ENCODE measurements at regions not wholly inside any gene's neighbourhood (a gene's known extent, or its start where the extent isn't known, plus 50 kb on each side); places are given as distances from the start of the nearest gene placed in this dataset.

DNA sequence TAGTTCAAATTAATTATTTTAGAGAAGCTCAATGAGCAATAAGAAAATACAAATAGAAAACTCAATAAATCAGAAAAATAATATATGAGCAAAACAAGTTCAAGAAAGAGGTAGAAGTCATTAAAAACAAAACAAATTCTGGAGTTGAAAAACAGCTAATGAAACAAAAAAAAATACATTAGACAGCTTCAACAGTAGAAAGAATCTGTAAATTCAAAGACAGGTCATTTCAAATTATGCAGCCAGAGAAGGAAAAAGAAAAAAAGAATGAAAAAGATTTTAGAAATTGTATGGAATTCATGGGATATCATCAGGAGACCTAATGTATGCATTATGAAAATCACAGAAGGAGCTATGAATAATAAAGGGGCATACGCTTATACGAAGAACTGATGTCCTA is 795.3 kb upstream of the ADGRB3 start:
- H3K27me3 ChIP-seq (ENCODE audit: insufficient read depth, low read depth, severe bottlenecking) = no peaks in the 10 kb centered on the region
- no peak for DNase-seq
- TF ChIP-seq, protein P1, sequence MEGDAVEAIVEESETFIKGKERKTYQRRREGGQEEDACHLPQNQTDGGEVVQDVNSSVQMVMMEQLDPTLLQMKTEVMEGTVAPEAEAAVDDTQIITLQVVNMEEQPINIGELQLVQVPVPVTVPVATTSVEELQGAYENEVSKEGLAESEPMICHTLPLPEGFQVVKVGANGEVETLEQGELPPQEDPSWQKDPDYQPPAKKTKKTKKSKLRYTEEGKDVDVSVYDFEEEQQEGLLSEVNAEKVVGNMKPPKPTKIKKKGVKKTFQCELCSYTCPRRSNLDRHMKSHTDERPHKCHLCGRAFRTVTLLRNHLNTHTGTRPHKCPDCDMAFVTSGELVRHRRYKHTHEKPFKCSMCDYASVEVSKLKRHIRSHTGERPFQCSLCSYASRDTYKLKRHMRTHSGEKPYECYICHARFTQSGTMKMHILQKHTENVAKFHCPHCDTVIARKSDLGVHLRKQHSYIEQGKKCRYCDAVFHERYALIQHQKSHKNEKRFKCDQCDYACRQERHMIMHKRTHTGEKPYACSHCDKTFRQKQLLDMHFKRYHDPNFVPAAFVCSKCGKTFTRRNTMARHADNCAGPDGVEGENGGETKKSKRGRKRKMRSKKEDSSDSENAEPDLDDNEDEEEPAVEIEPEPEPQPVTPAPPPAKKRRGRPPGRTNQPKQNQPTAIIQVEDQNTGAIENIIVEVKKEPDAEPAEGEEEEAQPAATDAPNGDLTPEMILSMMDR (IDR thresholded peaks at IDR 0.05; ENCODE audit: low read depth, low read length) = no peak
- H3K36me3 ChIP-seq = no peaks in the 10 kb centered on the region
- no peaks in the 10 kb centered on the region for H3K9me3 ChIP-seq (ENCODE audit: severe bottlenecking)
- H3K4me3 ChIP-seq (ENCODE audit: low read depth, low read length) = no peak overlapping the region
- no peak overlapping the region for H3K27ac ChIP-seq

DNA sequence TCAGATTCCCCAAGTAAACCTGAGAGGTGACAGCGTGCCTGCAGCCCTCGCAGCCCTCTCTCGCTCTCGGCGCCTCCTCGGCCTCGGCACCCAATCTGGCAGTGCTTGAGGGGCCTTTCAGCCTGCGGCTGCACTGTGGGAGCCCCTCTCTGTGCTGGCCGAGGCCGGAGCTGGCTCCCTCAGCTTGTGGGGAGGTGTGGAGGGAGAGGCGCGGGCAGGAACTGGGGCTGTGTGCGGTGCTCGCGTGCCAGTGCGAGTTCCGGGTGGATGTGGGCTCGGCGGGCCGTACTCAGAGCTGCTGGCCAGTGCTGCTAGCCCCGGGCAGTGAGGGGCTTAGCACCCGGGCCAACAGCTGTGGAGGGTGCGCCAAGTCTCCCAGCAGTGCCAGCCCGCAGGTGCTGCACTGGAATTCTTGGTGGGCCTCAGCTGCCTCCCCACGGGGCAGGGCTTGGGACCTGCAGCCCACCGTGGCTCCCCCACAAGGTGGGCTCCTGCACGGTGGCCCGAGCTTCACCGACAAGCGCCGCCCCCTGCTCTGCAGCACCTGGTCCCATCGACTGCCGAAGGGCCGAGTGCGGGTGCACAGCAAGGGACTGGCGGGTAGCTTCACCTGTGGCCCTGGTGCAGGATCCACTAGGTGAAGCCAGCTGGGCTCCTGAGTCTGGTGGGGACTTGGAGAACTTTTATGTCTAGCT is 809.7 kb upstream of the ADGRB3 start:
- H3K9me3 ChIP-seq (ENCODE audit: severe bottlenecking) = no peaks in the 10 kb centered on the region
- H3K36me3 ChIP-seq = no peaks in the 10 kb centered on the region
- TF ChIP-seq, protein P1 (IDR thresholded peaks at IDR 0.05; ENCODE audit: low read depth, low read length) = no peak
- no peaks in the 10 kb centered on the region for H3K27me3 ChIP-seq (ENCODE audit: insufficient read depth, low read depth, severe bottlenecking)
- no peak overlapping the region for H3K27ac ChIP-seq
- no peak overlapping the region for H3K4me3 ChIP-seq (ENCODE audit: low read depth, low read length)
- no peak for DNase-seq

DNA sequence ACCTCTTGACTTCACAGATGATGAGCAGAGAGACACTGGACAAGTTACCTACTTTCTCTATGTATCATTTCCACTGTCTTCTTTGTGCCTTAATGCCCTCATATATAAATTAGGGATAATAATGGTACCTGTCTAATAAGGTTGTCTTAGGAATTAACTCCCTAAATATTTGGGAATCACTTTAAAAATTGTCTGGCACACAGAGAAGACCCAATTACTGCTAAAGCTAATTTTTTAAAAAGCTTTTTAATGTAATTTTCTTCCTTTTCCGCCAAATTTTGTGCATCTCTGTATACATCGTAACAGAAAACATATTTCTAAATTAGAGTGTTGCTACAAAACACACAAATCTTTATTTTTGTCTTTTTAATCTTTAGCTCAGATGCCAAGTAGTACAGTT is 816.8 kb upstream of the ADGRB3 start:
- Histone ChIP-seq H3K36me3 (no peaks in the 10 kb centered on the region), H3K9me3 (ENCODE audit: severe bottlenecking) (no peaks in the 10 kb centered on the region), H3K27ac (no peak overlapping the region), H3K27me3 (ENCODE audit: insufficient read depth, low read depth, severe bottlenecking) (no peaks in the 10 kb centered on the region), H3K4me3 (ENCODE audit: low read depth, low read length) (no peak overlapping the region)
- TF ChIP-seq, protein P1 (IDR thresholded peaks at IDR 0.05; ENCODE audit: low read depth, low read length) = no peak
- no peak for DNase-seq

DNA sequence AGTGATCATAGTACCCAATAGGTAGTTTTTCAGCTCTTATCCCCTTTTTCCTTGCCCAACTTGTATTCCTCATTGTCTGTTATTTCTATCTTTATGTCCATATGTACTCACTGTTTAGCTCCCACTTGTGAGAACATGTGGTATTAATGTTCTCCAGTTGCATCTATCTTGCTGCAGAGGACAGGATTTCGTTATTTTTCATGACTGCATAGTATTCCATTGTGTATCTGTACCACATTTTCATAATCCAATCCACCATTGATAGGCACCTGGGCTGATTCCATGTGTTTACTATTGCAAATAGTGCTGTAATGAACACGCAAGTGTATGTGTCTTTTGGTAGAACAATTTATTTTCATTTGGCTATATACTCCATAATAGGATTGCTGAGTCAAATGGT is 819.5 kb upstream of the ADGRB3 start:
- no peak overlapping the region for H3K4me3 ChIP-seq (ENCODE audit: low read depth, low read length)
- no peaks in the 10 kb centered on the region for H3K27me3 ChIP-seq (ENCODE audit: insufficient read depth, low read depth, severe bottlenecking)
- no peak overlapping the region for H3K27ac ChIP-seq
- no peaks in the 10 kb centered on the region for H3K36me3 ChIP-seq
- TF ChIP-seq, protein P1 (IDR thresholded peaks at IDR 0.05; ENCODE audit: low read depth, low read length) = no peak
- H3K9me3 ChIP-seq (ENCODE audit: severe bottlenecking) = peaks cover 9% of the 10 kb centered on the region
- no peak for DNase-seq

DNA sequence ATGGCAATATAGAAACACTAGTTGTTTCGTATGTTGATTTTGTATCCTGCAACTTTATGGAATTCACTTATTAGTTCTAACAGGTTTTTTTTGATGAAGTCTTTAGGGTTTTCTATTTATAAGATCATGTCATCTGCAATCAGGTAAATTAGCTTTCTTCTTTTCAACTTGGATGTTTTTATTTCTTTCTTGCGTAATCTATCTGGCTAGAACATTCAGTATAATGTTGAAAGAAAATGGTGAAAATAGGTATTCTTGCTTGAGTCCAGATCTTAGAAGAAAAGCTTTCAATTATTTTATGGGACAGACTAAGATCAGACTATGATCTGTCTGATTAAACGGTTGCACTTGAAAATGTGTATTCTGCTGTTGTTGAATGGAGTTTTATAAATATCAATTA is 820.8 kb upstream of the ADGRB3 start:
- TF ChIP-seq, protein P1 (IDR thresholded peaks at IDR 0.05; ENCODE audit: low read depth, low read length) = no peak
- Histone ChIP-seq H3K36me3 (no peaks in the 10 kb centered on the region), H3K27ac (no peak overlapping the region), H3K27me3 (ENCODE audit: insufficient read depth, low read depth, severe bottlenecking) (no peaks in the 10 kb centered on the region), H3K9me3 (ENCODE audit: severe bottlenecking) (peaks cover 9% of the 10 kb centered on the region), H3K4me3 (ENCODE audit: low read depth, low read length) (no peak overlapping the region)
- DNase-seq = no peak

DNA sequence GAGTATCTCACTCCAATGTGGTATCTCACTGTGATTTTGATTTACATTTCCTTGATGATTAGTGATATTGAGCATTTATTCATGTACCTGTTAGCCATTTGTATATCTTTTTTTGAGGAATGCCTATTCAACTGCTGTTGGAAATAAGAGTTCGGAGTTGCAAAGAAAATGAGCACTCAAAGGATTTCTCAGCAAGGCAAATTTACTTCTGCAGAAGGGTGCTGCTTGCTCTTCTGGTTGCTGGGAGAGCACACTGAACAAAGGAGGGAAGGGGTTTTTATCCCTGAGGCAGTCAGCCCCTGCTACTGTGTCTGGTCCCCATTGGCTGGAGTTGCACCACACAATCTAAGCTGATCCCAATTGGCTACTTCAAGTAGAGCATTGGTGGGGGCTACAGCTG is 822.4 kb upstream of the ADGRB3 start:
- H3K27me3 ChIP-seq (ENCODE audit: insufficient read depth, low read depth, severe bottlenecking) = no peaks in the 10 kb centered on the region
- TF ChIP-seq, protein P1 (IDR thresholded peaks at IDR 0.05; ENCODE audit: low read depth, low read length) = no peak
- peaks cover 9% of the 10 kb centered on the region for H3K9me3 ChIP-seq (ENCODE audit: severe bottlenecking)
- no peak overlapping the region for H3K4me3 ChIP-seq (ENCODE audit: low read depth, low read length)
- no peak overlapping the region for H3K27ac ChIP-seq
- H3K36me3 ChIP-seq = no peaks in the 10 kb centered on the region
- DNase-seq = no peak
